GM20000 (cell line): ENCODE measurements at regions not wholly inside any gene's neighbourhood (a gene's known extent, or its start where the extent isn't known, plus 50 kb on each side); places are given as distances from the start of the nearest gene placed in this dataset.

Experiments
- DNase-seq: peaks from one replicate; pipeline ENCODE4 v3.0.0; 2012; ENCODE audit warnings: low spot score
- TF ChIP-seq, protein P1 (sequence below): IDR thresholded peaks from 2 replicates; pipeline ENCODE4 v1.5.1; 2012; ENCODE audit warnings: mild to moderate bottlenecking, control low read depth; ENCODE audit errors: extremely low read depth, missing control alignments

DNA sequence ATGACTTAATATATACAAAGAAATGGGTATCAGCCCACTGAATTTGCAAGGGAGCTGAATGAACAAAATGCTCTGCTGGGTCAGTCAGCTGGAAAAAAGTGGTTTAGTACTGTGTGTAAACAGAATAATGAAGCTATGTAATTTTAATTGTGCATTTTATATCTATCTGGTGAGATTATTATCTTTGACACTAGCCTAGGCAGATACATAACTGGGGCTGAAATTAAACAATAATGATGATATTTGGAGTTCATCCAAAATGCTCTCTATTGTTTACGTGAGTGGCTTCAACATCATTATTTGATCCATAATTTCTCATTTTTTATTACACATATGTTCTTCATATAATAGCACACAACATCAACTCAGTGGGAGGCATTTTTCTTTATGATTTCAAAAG lies 208.5 kb upstream of the SNX7 start:
- TF ChIP-seq, protein P1, sequence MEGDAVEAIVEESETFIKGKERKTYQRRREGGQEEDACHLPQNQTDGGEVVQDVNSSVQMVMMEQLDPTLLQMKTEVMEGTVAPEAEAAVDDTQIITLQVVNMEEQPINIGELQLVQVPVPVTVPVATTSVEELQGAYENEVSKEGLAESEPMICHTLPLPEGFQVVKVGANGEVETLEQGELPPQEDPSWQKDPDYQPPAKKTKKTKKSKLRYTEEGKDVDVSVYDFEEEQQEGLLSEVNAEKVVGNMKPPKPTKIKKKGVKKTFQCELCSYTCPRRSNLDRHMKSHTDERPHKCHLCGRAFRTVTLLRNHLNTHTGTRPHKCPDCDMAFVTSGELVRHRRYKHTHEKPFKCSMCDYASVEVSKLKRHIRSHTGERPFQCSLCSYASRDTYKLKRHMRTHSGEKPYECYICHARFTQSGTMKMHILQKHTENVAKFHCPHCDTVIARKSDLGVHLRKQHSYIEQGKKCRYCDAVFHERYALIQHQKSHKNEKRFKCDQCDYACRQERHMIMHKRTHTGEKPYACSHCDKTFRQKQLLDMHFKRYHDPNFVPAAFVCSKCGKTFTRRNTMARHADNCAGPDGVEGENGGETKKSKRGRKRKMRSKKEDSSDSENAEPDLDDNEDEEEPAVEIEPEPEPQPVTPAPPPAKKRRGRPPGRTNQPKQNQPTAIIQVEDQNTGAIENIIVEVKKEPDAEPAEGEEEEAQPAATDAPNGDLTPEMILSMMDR = no peak
- no peak for DNase-seq

DNA sequence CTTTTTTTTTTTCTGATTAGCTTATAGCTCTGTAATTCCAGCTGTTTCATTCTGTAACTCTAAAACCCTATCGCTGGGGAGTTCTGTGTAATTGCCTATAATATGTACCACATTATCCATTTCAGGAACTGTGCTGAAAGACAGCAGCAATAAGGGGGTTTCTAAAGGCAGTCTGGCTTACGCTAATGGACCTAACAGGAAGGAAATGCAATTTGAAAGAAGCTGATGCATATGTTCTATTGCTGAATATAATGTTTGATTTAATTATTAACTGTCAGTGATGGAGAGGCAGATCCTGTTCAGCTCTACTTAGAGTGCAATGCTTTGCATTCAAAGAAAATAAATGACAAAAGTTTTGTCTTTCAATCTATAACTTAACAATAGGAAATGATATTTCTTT lies 209.4 kb upstream of the SNX7 start:
- TF ChIP-seq, protein P1 = no peak
- no peak for DNase-seq

DNA sequence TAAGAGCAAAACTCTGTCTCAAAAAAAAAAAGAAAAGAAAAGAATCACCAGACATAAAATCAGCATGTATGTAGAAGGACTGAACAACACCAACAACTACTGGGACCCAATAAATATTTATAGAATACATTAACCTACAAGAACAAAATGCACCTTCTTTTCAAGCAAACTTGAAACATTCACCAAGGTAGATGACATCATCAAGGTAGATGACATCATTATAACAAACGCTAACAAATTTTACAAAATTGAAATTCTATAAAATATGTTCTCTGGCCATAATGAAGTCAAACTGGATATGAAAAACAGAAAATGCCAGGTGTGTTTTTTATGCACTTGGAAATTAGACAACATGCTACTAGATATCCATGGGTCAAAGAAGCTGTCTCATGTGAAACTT lies 220.2 kb upstream of the SNX7 start:
- DNase-seq = no peak
- TF ChIP-seq, protein P1 = no peak

DNA sequence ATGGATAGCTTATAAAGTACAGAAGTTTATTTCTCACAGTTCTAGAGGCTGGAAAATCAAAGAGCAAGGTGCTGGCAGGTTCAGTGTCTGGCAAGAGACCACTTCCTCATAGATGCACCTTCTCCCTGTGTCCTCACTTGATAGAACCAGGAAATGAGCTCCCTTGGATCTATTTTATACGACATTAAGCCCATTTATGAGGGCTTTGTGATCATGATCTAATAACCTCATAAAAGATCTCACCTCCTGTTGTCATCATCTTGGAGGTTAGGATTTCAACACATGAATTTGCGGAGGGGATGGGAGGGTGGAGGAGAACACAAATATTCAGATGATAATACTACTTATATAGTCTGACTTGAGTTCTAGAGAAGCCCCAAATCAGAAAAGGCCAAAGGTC lies 222.1 kb upstream of the SNX7 start:
- TF ChIP-seq, protein P1 = no peak

DNA sequence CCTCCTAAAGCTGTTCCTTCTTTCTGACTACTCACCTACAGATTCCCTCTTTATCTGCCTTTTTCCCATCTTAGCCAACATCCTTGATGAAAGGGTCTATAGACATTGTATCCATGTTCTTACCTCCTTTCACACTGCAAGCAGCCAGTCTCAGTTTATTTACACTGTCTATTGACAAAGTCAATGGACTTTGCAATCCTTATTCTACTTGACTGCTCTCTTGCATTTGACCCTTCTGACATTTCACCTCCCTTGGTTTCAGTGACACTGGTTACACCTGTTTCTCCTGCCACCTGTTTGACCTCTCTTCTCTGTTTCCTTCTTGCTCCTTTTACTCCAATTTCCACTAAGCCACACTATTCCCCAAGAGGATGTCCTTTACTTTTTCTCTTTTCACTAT lies 224.0 kb upstream of the SNX7 start:
- TF ChIP-seq, protein P1 = no peak

More for the DNA sequence above, 222.1 kb upstream of the SNX7 start:
- no peak for DNase-seq

DNA sequence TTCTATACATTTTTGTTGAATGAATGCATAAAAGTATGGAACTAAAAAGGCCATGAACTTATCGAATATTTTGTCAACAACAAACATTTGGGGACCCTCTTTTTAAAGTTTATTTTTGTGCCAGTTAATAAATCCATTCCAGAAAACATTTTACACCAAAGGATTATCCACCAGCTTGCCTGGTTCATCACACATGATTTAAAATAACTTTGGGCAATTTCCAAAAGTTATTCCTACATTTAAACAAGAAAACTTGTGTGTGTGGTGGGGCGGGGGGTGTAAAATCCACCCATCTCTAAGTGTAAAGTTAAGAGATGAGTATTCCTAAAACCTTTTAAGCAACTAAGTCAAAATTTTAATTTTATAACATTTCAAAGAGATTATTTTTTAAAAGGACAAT lies 224.5 kb upstream of the SNX7 start:
- no peak for DNase-seq
- TF ChIP-seq, protein P1 = no peak

More for the DNA sequence above, 224.0 kb upstream of the SNX7 start:
- DNase-seq = no peak

DNA sequence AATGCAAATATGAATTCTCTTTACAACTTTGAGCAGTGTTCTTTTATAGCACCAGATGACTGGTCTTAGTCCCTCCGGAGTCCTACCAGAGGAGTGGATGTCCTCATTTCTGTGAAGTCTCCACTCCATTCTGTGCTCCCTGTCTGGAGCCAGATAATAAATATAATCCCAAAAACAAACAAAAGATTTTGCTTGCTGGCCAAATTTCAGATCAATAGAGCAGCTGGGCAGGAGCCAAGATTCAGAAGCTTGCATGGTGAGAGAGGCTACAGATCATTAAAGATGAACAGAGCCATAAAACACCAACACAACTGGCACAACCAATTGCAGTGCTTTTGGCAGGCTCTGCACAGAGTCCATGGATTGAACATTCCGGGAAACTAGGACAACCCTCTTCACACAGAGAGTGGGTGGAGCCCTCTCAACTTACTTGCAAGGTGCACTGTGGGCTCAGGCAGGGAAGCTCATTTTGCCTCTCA lies 231.5 kb upstream of the SNX7 start:
- no peak for DNase-seq
- TF ChIP-seq, protein P1 = no peak
